IPS-NIHi7 (cell line): ENCODE measurements at regions not wholly inside any gene's neighbourhood (a gene's known extent, or its start where the extent isn't known, plus 50 kb on each side); places are given as distances from the start of the nearest gene placed in this dataset.

Source experiments
- DNase-seq: peaks from one replicate; pipeline ENCODE4 v3.0.0; 2012; ENCODE audit warnings: mixed read lengths; ENCODE audit errors: extremely low spot score

- no peak for DNase-seq
Measured at GRCh38 chr7:155138204-155138603, 68.1 kb downstream of the HTR5A start.

GRCh38 chr7:155141562-155141961 is 71.4 kb downstream of the HTR5A start:
- DNase-seq: no peak

DNA sequence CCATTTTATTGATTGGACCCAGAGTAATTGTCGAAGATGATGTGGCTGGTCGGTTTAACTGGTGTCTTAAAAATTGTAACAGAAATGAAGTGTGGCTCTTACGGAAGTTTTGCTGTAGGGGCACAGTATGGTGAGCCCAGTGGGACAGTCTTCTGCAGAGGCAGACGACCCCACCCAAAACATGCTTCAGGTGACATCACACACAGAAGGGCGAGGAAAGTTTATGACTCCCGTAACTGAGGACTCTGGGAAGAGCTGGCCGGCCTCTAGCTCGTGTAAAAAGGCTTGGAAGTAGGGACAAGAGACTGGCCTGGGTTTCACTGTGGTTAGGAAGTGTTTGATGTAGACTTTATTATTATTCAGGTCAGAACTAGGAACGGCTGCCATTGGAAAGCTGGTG is 73.3 kb downstream of the HTR5A start:
- DNase-seq: no peak

DNA sequence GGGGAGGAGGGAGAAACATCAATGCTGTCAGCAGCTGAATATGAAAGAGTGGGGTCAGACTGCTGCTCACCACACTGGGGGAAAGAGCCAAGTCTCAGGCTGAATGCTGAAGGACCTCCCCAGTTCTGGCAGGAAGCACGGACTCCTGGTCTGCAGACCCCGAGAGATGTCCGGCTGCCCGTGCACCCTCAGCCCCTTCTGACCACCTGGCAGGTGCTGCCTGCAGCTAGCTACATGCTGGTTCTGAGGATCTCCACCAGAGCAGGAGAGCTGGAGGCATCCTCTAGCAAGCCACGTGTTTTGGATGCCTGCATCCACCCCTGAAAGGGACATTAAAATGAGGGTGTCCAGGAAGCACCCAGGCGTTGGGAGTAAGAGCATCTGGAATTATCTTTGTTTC is 74.2 kb downstream of the HTR5A start:
- DNase-seq: no peak

- no peak for DNase-seq
Measured at GRCh38 chr7:155145477-155146255, 75.5 kb downstream of the HTR5A start.

DNA sequence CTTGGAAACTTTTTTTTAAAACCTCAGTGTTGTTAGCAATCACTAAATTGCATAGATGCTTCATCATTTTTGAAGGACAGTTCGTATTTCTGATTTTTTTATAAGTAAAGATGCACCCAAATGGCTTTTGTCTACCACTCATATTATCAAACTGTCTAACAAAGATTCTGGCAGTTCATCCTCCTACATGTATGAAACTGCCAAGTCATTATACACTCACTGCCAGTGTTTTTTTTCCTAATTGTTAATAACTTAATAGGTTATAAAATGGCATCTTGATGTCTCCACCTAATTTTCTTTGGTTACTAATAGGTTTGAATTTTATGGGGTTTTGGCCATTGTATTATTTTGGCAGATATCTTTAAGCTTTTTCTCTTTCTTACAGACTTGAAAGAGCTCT is 77.0 kb downstream of the HTR5A start:
- no peak for DNase-seq

DNA sequence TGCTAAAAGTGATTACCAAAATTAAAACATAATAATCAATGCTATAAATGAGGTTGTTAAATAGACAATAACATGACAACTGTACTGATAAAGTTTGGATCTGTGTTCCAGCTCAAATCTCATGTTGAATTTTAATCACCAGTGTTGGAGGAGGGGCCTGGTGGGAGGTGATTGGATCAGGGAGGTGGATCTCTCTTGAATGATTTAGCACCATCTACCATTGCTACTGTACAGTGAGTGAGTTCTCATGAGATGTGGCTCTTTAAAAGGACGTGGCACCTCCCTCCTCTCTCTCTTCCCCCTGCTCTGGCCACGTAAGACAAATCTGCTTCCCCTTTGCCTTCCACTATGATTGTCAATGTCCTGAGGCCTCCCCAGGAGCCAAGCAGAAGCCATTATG is 77.5 kb downstream of the HTR5A start:
- DNase-seq: no peak

DNA sequence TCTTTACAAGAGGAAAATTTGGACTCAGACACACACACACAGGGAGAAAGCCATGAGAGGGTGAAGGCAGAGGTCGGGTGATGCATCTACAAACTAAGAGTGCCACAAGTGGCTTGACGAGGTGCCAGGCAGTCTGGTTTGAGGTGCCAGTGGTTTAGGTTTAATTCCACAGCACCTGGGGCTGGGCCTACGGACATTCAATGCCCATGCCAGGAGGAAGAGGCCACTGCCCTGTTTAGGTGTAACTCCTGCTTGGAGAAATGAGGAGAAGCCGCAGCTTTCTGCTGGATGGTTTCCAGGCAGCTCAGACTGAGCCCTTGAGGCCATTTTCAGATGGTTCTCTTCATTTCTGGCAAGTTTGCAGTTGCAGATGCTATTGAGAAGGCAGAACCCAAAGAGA is 83.6 kb downstream of the HTR5A start:
- DNase-seq: no peak

DNA sequence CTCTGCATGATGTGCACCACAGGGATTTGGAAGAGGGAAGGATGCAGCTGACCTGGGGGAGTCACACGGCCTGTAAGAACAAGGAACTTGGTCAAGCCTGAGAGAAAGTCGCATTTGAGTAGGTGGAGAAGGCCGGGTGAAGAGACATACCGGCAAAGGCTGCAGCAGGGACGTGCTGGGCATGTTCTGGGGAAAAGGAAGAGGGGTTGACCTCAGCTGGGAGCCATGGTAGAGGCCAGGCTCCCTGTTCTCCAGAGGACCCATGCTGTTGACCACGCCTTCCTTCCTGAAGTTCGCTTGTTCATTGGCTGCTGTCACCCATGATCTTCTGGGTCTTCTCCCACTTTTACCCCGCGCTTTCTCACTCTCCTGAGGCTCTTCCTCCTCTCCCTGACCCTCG is 84.5 kb downstream of the HTR5A start:
- no peak for DNase-seq

GRCh38 chr7:155161690-155162089 is 91.6 kb downstream of the HTR5A start:
- DNase-seq: no peak

DNA sequence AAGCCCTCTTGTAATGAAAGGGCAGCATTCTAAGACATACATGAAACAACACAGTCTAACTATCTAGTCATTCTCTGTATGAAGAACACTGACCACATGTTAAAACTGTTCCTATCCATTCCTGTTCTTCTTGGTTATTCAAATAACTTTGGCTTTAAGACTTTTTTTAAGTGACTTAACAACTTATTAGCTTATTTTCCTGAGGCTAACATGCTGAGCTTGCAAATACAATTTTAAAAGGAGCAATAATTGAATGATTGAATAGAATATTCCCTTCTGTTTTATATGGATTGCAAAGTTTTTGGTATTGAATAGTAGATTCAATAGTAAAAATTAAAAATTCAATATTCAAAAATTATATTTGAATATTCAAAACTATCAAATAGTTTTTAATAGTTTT is 92.3 kb downstream of the HTR5A start:
- no peak for DNase-seq

- no peak for DNase-seq
Measured at GRCh38 chr7:155163696-155164095, 93.6 kb downstream of the HTR5A start.

- DNase-seq: no peak
Measured at GRCh38 chr7:155164316-155164715, 94.2 kb downstream of the HTR5A start.

DNA sequence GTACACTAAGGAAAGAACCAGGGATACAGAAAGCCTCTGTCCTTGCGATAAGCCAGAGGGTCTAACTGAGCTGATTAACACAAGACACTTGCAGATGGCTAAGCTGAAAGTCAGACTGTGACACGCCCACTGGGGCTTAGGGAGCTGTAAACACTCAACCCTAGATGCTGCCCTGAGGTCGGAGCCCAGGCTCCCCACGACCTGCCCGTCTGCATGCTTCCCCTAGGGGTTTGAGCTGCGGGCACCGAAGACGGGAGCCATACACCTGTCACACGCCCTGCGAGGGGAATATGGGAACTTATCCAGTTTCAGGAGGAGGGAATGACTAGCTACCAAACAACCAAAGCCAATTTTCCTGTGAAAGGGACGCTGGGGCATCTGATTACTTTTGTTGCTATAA is 96.0 kb downstream of the HTR5A start:
- no peak for DNase-seq

DNA sequence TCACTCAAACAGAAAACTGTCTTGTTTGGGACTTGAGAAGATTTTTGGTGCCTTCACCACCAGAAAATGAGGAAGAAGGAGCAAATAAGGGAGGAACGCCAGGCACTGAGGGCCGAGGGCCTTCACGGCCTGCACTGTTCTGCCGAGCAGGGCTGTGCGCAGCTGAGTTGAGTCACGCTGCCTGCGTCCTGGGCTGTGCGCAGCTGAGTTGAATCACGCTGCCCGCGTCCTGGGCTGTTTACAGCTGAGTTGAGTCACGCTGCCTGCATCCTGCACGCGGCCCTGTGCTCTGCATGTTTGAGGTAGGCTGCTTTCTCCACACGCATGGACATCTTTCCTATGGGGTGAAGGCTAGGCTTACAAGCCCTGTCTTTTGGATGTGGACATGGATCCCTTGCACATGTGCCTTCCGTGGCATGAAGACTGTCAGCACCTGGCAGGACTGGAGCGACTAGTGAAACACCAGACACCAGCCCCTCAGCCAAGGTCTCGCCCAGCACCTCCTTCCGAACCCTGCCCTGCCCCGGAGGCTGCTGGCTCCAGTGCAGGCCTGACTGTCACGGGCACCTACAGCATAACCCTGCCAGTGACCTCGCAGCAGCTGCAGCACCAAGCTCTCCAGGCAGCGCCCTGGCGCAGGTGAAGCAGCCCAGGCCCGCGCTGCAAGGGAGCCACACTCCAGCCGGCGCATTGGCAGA is 96.7 kb downstream of the HTR5A start:
- DNase-seq: no peak

DNA sequence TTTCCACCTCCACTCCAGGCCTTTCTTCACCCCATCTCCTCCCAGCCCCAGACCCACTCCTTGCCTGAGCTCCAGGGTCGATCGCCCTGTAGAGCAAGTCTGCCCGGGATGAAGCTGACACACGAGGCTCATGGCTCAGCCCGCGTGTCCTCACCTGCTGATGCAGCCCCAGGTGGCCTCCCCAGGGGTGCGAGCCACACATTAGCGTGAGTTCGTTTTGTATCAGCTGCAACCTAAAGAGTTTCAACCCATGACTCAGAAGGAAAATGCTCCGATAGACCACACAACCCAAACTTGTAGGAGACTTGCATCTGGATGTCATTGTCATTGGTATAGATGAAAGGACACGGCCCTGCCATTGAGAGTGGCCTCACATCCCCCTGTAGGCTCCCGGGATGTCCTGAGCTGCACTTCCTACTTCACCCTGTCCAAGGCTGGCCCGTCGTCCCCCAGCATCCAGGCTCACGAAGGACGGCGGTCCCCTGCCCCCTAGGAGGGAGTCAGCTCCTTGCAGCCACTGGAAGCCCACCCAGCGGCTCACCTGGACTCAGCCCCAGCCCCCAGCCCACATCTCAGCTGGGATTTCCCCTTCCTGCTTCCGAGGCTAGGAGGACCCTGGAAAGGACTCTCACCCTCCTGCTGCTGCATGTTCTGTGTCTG is 97.7 kb downstream of the HTR5A start:
- DNase-seq: no peak

DNA sequence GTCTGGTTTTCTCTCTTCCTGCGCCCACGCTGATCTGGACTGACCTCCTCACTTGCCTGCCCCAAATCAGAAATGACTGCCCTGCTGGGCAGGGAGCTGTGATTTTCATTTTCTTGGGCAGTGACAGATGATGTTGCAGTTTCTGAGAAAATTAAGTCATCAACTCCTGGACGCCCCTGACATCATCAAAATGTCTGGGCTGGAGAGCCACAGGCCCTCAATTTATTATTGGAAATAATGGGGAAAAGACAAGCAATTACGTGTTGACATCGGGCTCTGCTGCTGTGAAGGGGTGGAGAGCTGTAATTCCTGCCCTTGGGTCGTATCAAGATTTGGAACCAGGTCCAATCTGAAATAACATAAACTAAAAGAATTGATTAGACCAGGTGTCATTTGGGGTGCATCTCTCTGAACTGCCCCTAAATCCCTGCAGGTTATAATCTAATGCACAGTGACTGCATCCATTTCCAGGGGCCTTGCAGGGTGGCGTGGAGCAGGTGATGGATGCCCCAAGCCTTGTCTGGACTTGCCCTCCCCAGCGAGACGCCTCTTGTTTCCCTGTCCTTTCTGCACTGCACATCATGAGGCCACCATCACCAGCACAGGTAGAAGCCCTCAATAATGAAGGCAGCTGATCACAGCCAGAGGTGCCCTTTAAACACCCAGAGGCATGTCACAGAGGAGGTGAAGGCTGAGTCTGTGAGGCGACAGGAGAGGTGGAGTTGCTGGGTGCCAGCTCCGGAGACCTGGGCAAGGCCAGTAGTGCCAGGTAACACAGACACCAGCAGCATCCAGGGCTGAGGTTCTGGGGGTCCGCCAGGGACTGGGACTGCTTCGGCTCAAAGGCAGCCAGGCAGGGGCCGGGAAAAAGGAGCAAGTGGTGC is 98.7 kb downstream of the HTR5A start:
- no peak for DNase-seq

GRCh38 chr7:155169498-155170065 is 99.5 kb downstream of the HTR5A start:
- DNase-seq: no peak

GRCh38 chr7:155170331-155170730 is 100.2 kb downstream of the HTR5A start:
- DNase-seq: no peak

DNA sequence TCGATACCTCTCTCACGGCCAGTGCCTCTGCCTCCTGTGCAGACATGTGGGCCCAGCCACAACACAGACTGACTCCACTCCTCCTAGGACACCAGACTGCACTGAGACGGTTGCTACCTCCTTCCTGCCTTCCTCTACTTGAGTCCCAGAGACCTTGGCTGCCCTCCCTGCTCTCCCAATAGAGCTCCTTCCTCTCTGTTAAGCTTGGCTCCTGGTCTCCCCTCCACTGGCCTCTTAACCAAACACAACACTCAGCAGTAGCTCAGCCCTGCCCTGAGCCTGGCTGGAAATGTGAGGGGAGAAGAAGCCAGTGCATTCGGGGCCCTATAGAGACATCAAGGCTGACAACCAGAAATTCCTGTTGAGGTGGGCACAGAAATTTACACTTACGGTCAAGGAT is 102.0 kb downstream of the HTR5A start:
- no peak for DNase-seq

GRCh38 chr7:155173905-155174304 is 103.8 kb downstream of the HTR5A start:
- no peak for DNase-seq

DNA sequence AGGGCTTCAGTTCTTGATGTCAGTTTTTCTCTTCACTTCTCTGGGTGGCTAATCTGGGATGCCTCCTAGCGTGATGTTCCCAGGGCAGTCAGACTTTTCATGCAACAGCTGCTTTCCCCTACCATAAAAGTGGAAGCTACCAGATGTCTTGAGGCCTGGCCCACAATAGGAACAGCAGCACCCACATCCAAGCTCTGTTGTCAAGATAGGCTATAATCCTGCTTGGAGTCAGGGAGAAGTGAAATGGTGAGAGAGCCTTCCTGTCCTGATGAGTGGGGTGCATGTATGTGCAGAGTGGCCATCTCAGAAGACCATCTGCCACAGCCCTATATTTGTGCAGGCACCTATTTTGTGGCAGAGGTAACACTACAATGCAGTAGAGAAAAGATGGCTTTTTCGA is 108.0 kb downstream of the HTR5A start:
- DNase-seq: no peak
